ENCODE measurements at regions not wholly inside any gene's neighbourhood (a gene's known extent, or its start where the extent isn't known, plus 50 kb on each side); places are given as distances from the start of the nearest gene placed in this dataset.
"Not testable (repeated sequence)": the region's sequence is repeated elsewhere in the genome, so short reads cannot be mapped to it uniquely, and the experiment has no call there.

DNA sequence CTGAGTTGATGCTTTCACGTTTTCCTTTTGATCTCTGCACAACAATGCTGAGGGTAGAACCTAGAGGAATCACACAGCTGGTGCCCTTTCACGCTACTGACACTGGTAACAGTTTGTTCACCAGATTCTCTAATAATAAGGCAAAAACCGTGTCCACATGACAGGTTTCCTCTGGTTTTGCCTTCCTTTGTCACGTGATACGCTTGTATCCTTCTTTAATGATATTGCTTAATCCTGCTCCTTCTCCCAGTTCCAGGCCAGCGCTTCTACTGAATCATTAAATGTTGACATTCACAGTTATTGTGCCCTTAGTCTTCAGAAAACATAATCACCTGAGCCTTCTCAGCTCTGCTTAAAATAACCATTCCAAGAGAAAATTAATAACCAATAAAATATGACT lies 978.2 kb upstream of the NCAM2 start:
- DNase-seq: no peak

- DNase-seq: no peak
Measured at GRCh38 chr21:20023193-20023592, 975.0 kb upstream of the NCAM2 start.

DNA sequence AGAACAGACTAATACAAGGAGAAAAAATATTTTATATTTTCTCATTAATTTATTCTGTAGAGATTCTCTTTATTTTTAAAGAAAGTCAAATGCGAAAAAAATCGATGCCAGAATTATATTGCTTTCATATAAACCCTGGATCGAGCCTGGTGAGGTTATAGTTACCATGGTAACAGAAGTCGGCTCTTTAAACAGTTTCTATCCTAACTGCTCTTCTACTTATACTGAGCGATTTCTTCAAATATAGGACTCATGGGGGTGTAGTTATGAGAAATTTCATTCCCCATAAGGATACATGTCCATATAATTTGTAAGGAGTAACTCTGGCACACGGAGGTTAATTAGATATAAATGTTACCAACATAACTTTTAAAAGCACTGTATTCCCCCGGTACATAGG lies 973.5 kb upstream of the NCAM2 start:
- no peak for DNase-seq

DNA sequence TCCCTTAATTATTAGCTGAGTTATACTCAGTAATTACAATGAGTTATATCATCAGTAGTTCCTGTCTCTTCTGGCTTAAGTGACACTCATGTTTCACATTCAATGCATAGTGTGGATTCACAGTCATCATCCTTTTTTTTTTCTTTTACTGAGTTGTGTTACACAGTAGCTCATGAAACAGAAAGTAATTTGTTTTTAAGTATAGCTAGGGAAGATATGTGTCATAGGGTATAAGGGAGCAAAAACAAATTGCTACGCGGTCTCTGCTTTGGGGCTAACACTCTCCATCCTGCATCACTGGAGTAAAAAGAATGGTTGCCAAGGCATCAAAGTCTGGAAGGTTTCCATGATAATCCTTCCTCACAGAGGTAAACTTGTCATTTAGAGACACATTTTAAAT lies 971.7 kb upstream of the NCAM2 start:
- no peak for DNase-seq

DNA sequence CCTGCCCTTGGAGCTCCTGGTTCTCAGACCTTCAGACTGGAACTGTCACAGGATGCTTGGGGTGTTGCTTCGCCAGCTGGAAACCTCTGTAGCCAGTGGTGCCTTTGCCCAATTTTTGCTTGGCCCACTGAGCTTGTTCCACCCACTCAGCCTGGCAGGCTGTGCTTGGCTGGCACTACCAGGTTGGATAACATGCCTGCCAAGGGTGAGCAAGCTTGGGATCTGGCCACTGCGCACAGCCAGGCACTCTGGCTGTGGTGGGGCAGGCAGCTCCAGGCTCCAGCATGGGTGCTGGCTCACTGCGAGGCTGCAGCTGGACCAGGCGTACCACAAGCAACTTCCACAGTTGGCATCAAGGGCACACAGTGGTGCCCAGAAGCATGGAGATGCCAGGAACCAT lies 967.8 kb upstream of the NCAM2 start:
- no peak for DNase-seq

GRCh38 chr21:20031807-20032206 lies 966.4 kb upstream of the NCAM2 start:
- DNase-seq: no peak

DNA sequence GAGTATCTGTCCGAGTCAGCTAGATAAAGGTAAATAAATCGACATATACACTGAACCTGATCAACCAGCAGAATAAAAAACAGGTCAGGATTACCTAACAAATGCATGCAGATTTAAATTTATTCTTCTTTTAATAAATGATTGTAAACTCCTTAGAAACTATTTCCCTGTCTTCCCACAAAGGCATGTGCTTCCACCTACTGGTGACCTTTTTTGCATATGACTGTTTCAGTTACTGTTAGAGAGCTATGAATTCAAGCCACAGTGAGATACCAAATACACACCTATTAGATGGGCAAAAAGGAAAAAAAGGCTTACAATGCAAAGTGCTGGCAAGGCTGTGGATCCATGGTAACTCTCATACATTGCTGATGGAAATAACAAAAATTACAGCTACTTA lies 957.4 kb upstream of the NCAM2 start:
- DNase-seq: no peak

GRCh38 chr21:20045197-20045596 lies 953.0 kb upstream of the NCAM2 start:
- no peak for DNase-seq

- not testable (repeated sequence) for DNase-seq
Measured at GRCh38 chr21:20048130-20048837, 949.9 kb upstream of the NCAM2 start.

DNA sequence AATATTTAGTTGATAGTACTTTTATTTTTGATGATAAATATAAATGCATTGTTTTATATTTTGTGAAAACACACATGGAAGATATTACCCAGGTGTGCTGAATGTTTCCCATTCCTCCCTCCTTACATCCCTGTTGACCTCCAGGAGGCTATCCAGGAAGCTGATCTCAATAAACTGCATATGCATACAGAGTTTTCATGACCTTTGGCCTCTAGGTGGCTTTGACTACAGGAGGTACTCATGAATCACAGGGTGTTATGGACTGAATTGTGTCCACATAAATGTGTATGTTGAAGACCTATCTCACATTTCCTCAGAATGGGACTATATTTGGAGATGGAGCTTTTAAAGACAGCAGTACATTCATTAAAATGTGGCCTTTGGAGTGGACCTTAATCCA lies 914.9 kb upstream of the NCAM2 start:
- DNase-seq: no peak

DNA sequence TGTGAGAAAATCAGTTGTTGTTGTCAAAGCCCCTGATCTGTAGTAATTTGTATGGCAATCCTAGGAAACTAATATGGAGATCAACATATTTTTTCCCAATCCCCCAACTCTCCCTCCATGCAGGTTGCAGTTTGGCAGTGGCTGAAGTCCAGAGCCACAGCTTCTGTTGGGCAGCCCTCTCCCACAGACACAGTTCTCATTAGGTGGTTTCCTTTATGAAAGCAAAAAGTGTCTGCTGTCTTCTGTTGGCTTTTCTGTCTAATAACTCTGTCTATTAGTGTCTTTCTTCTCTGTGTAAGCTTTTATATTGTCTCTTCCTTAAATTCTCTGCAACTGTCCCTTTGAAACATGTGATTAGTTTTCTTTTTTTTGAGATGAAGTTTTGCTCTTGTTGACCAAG lies 914.3 kb upstream of the NCAM2 start:
- DNase-seq: no peak

- DNase-seq: no peak
Measured at GRCh38 chr21:20086508-20086907, 911.7 kb upstream of the NCAM2 start.

- no peak for DNase-seq
Measured at GRCh38 chr21:20106368-20106767, 891.8 kb upstream of the NCAM2 start.

- DNase-seq: no peak
Measured at GRCh38 chr21:20108016-20108415, 890.2 kb upstream of the NCAM2 start.

- no peak for DNase-seq
Measured at GRCh38 chr21:20108976-20109540, 889.2 kb upstream of the NCAM2 start.

- DNase-seq: no peak
Measured at GRCh38 chr21:20110368-20110767, 887.8 kb upstream of the NCAM2 start.

GRCh38 chr21:20151741-20152140 lies 846.5 kb upstream of the NCAM2 start:
- DNase-seq: no peak

GRCh38 chr21:20163167-20163566 lies 835.0 kb upstream of the NCAM2 start:
- DNase-seq: no peak

- DNase-seq: no peak
Measured at GRCh38 chr21:20167059-20167458, 831.1 kb upstream of the NCAM2 start.

- no peak for DNase-seq
Measured at GRCh38 chr21:20169812-20170576, 828.2 kb upstream of the NCAM2 start.

DNA sequence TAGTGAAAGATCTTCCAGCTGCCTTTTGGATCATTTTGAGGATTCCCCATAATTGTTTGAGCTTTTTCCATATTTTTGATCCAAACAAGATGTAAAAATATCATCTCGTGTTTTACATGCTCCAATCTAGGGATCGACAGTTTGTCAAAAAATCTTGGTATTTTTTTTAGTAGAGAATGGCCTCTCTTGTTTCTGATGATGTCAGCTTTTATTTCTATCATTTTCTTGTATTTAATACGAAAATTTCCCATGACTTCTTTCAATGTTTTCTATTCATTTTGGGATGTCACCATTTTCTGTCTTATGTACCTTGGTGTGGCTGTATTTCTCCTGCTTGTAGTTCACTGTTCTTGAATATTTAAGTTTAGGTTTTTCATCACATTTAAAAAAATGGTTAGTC lies 812.0 kb upstream of the NCAM2 start:
- DNase-seq: no peak

DNA sequence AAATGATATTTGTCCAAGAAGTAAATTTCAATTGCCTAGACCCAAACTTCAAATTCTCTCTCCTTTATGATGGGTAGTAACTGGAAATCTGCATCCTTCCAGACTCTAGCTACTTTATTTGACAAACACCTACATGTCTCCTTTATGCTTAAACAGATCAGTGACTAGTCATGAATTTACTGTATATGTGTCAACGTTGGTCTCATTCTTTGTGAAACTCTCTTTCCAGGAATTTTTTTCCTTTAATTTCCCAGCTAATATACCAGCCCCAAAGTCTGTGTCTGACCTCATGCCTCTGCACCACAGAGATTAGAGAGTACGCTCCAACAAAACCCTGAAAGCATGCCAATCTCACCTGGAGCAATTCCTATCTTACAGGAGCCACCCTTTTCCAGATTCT lies 811.2 kb upstream of the NCAM2 start:
- DNase-seq: no peak

- not testable (repeated sequence) for DNase-seq
Measured at GRCh38 chr21:20201323-20201722, 796.9 kb upstream of the NCAM2 start.

- DNase-seq: no peak
Measured at GRCh38 chr21:20207335-20207734, 790.9 kb upstream of the NCAM2 start.

All from activated T-cell treated with anti-CD3 and anti-CD28 coated beads, Interleukin-2, amount 50 U/mL, for 48 hours (primary cell).